Nephron progenitor cell (in vitro differentiated cells): ENCODE measurements at regions not wholly inside any gene's neighbourhood (a gene's known extent, or its start where the extent isn't known, plus 50 kb on each side); places are given as distances from the start of the nearest gene placed in this dataset.

ENCODE experiments used
- DNase-seq: peaks from one replicate; pipeline ENCODE4 v3.0.0; 2021
- H3K27ac Mint-ChIP-seq: 2 replicates; pipeline ENCODE4 v1.8.0; 2021; ENCODE audit warnings: mild to moderate bottlenecking, moderate library complexity, mixed read lengths
- H3K27me3 Mint-ChIP-seq: 2 replicates; pipeline ENCODE4 v1.8.0; 2021; ENCODE audit warnings: mild to moderate bottlenecking, low read depth, mixed read lengths; ENCODE audit not compliant: poor library complexity
- H3K36me3 Mint-ChIP-seq: 2 replicates; pipeline ENCODE4 v1.8.0; 2021; ENCODE audit warnings: low read depth, mixed read lengths
- H3K4me1 Mint-ChIP-seq: 2 replicates; pipeline ENCODE4 v1.8.0; 2021; ENCODE audit warnings: mixed read lengths
- H3K4me3 Mint-ChIP-seq: 2 replicates; pipeline ENCODE4 v1.8.0; 2021; ENCODE audit warnings: mild to moderate bottlenecking, moderate library complexity, mixed read lengths
- H3K9me3 Mint-ChIP-seq: 2 replicates; pipeline ENCODE4 v1.8.0; 2021; ENCODE audit warnings: mild to moderate bottlenecking, moderate library complexity, mixed read lengths
- TF ChIP-seq, protein P1 (sequence below): fragments of 200-600 bp; sonication (generic); IDR thresholded peaks from 2 replicates; pipeline ENCODE4 v1.5.0; 2021; ENCODE audit warnings: antibody characterized with exemption

DNA sequence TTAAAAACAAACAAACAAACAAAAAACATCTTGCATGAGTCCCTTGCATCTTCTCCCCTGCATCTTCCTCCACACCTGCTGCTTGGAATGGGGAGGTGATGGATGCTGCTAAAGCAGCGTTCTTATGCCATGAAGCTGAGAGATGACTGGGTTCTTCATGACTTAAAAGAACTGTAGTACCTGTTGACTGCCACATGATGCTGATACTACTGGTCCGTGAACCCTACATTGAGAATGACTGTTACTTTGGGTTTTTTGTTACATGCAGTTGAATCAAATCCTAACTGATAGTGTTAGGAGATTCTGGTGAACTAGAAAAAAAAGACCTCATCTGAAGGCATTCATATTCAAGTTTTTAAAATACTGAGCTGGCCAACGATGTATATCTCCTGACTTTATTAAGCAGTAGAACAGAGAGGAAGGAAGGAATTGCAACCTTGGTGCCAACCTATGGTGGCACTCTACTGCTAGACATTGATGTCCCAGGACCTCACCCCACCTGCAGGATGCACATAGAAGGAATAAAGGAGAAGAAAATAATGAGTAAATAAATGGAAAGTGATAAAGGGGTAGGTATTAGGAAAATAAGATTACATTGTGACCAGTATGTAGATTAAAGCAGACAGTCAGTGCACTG lies 63.2 kb upstream of the SPAG16 start:
- TF ChIP-seq, protein P1, sequence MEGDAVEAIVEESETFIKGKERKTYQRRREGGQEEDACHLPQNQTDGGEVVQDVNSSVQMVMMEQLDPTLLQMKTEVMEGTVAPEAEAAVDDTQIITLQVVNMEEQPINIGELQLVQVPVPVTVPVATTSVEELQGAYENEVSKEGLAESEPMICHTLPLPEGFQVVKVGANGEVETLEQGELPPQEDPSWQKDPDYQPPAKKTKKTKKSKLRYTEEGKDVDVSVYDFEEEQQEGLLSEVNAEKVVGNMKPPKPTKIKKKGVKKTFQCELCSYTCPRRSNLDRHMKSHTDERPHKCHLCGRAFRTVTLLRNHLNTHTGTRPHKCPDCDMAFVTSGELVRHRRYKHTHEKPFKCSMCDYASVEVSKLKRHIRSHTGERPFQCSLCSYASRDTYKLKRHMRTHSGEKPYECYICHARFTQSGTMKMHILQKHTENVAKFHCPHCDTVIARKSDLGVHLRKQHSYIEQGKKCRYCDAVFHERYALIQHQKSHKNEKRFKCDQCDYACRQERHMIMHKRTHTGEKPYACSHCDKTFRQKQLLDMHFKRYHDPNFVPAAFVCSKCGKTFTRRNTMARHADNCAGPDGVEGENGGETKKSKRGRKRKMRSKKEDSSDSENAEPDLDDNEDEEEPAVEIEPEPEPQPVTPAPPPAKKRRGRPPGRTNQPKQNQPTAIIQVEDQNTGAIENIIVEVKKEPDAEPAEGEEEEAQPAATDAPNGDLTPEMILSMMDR: no peak
- Mint-ChIP-seq H3K27me3 (no peaks in the 10 kb centered on the region), H3K4me3 (no peak overlapping the region), H3K27ac (no peak overlapping the region), H3K4me1 (no peaks in the 10 kb centered on the region), H3K36me3 (no peaks in the 10 kb centered on the region), H3K9me3 (no peaks in the 10 kb centered on the region)
- DNase-seq: no peak

DNA sequence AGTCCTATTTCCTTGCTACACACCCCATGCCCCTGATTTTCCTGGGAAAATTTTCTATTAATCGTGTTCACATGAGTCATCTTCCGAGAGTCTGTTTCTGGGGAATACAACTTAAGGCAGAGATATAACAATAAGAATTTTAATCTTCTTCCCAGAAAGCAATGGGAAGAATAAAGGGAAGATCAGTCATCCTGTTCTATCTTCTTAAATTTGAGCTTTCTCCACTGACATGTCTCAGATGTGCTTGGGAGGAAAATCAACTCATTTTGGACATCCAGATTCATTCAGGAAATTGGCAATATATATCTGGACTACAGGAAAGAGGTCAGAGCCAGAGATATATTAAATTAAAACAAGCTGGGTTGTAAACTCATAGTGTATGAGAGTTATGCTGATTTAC lies 62.3 kb upstream of the SPAG16 start:
- TF ChIP-seq, protein P1: no peak
- no peaks in the 10 kb centered on the region for H3K9me3 Mint-ChIP-seq
- no peaks in the 10 kb centered on the region for H3K36me3 Mint-ChIP-seq
- no peaks in the 10 kb centered on the region for H3K27me3 Mint-ChIP-seq
- no peak overlapping the region for H3K4me3 Mint-ChIP-seq
- no peak overlapping the region for H3K27ac Mint-ChIP-seq
- DNase-seq: no peak
- H3K4me1 Mint-ChIP-seq: no peaks in the 10 kb centered on the region

DNA sequence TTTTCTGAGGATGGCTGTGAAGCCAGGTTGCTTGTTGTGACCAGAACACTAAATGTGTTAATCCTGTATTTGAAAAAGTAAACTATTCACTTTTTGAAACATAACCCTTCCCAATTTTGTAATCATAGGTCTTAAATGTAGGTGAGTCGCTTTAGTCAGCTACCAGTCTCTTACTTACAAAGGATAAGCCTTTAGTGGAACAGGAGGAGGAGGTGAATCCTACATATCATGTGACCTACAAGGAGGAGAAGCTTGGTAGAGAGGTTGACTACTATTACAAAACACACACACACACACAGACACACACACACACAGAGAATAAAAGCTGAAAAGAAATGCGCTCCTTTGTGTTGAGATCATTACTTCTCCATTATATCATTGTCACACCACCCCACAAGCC lies 59.9 kb upstream of the SPAG16 start:
- Mint-ChIP-seq H3K27ac (no peak overlapping the region), H3K27me3 (no peaks in the 10 kb centered on the region), H3K4me1 (no peaks in the 10 kb centered on the region), H3K36me3 (no peaks in the 10 kb centered on the region), H3K4me3 (no peak overlapping the region), H3K9me3 (no peaks in the 10 kb centered on the region)
- TF ChIP-seq, protein P1: no peak
- DNase-seq: no peak

DNA sequence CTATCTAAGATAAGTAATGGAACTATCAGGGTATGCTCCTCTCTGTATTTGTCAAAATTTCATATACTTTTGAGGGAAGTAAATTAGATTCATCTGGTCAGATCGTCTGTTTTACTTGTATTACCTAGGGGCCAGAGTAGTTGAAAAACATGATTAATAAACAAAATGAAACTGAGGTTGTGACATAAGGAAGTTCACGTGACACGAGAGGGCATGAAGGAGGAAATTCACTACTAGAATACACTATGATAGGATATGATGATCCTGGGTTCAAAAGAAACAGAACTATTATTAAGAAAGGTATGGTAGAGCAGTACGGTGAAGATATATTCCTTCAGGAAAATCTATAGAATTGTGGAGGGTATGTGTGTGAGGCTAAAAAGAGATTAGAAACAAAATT lies 58.4 kb upstream of the SPAG16 start:
- DNase-seq: no peak
- Mint-ChIP-seq H3K9me3 (no peaks in the 10 kb centered on the region), H3K4me1 (no peaks in the 10 kb centered on the region), H3K27ac (no peak overlapping the region), H3K36me3 (no peaks in the 10 kb centered on the region), H3K4me3 (no peak overlapping the region), H3K27me3 (no peaks in the 10 kb centered on the region)
- TF ChIP-seq, protein P1: no peak

DNA sequence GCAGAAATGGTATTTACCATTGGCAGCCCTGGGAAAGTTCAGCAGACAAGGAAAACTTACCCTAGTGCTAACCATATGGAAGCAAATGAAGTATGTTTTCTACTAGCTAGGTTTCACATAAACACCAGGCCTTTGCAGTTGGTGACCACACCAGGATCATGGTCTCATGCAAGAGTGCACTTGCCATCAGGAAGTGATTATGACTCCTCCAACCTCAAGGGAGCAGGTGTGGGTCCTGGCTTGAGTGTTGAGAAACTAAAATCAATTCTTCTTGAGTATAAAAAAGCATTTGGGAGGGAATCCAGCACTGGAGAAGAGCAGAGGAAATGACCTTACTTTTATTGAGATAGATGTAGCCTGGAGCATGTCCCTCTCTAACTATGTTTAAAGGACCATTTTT lies 56.8 kb upstream of the SPAG16 start:
- TF ChIP-seq, protein P1: no peak
- no peak overlapping the region for H3K27ac Mint-ChIP-seq
- no peaks in the 10 kb centered on the region for H3K36me3 Mint-ChIP-seq
- no peaks in the 10 kb centered on the region for H3K27me3 Mint-ChIP-seq
- no peaks in the 10 kb centered on the region for H3K4me1 Mint-ChIP-seq
- DNase-seq: no peak
- no peak overlapping the region for H3K4me3 Mint-ChIP-seq
- no peaks in the 10 kb centered on the region for H3K9me3 Mint-ChIP-seq

DNA sequence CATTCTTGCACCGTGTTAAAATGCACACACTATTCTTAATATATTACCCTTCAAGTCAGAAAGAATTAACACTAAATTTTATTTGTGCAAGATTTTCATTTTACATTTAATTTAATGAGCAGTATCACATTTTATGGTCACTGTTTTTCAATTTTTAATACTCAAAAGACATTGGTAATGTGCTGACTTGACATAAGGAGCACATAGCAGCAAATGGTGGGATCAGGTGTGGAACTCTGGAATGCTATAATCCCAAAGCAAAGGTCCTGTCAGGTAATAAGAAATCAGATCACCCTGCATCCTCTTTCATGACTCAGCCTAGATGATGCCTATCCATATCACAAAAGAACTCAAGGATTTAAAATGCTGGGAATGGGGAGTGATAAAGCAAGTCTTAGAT lies 55.6 kb upstream of the SPAG16 start:
- no peak overlapping the region for H3K27ac Mint-ChIP-seq
- H3K4me1 Mint-ChIP-seq: peaks cover 8% of the 10 kb centered on the region
- H3K36me3 Mint-ChIP-seq: no peaks in the 10 kb centered on the region
- no peaks in the 10 kb centered on the region for H3K9me3 Mint-ChIP-seq
- no peaks in the 10 kb centered on the region for H3K27me3 Mint-ChIP-seq
- H3K4me3 Mint-ChIP-seq: no peak overlapping the region
- TF ChIP-seq, protein P1: no peak
- no peak for DNase-seq
